Kidney (tissue), 13 donors: ENCODE measurements at regions not wholly inside any gene's neighbourhood (a gene's known extent, or its start where the extent isn't known, plus 50 kb on each side); places are given as distances from the start of the nearest gene placed in this dataset.

ENCODE experiments used
- DNase-seq, 5 donors: peaks; one replicate each; pipeline ENCODE4 v3.0.0-alpha.2; 2013 to 2020
- FAIRE-seq: peaks from 2 replicates; lab custom pipeline; 2012; peaks lifted over from hg19 to GRCh38; lab: Jason Lieb, UNC
- H3K27ac ChIP-seq, 2 donors: one replicate each; pipeline ENCODE4 v1.7.0; 2013; ENCODE audit warnings: low read depth in 2 of 2, low read length in 2 of 2, inconsistent platforms in 1 of 2
- H3K27me3 ChIP-seq: one replicate; pipeline ENCODE4 v1.7.1; 2013; ENCODE audit warnings: low read length, inconsistent platforms; ENCODE audit not compliant: control insufficient read depth, insufficient read depth
- H3K36me3 ChIP-seq, 3 donors: one replicate each; pipeline versions ENCODE4 v1.7.0 to v1.7.1; 2013; ENCODE audit warnings: low read length in 3 of 3, control low read depth in 1 of 3, inconsistent platforms in 1 of 3; ENCODE audit not compliant: insufficient read depth in 3 of 3, control insufficient read depth in 2 of 3
- H3K4me1 ChIP-seq, 3 donors: one replicate each; pipeline versions ENCODE4 v1.7.0 to v1.7.1; 2013; ENCODE audit warnings: low read length in 3 of 3, inconsistent platforms in 1 of 3, low read depth in 1 of 3; ENCODE audit not compliant: control insufficient read depth in 2 of 3, insufficient read depth in 2 of 3
- H3K4me3 ChIP-seq, 3 donors: one replicate each; pipeline versions ENCODE4 v1.7.0 to v1.8.1; 2013; ENCODE audit warnings: low read length in 3 of 3, control low read depth in 1 of 3, inconsistent platforms in 1 of 3
- H3K9ac ChIP-seq, 3 donors: one replicate each; pipeline versions ENCODE4 v1.7.0 to v1.7.1; 2013; ENCODE audit warnings: low read length in 3 of 3, control low read depth in 1 of 3, inconsistent platforms in 1 of 3
- H3K9me3 ChIP-seq, 3 donors: one replicate each; pipeline versions ENCODE4 v1.7.0 to v1.7.1; 2013; ENCODE audit warnings: low read length in 3 of 3, control low read depth in 1 of 3, inconsistent platforms in 1 of 3; ENCODE audit not compliant: control insufficient read depth in 2 of 3, insufficient read depth in 1 of 3
- intact Hi-C: fragments of 100-400 bp; cut with DNase I; formaldehyde crosslinking; loops from one replicate; pipeline ENCODE4 v1.11.1; 2022
- TF ChIP-seq, protein P1 (sequence below): IDR thresholded peaks from 3 replicates; pipeline ENCODE4 v1.5.1; 2012; ENCODE audit warnings: mild to moderate bottlenecking, moderate library complexity, borderline replicate concordance; ENCODE audit not compliant: insufficient read depth; ENCODE audit errors: extremely low read depth
- donor health status: control.
- donor health status: control.
- donor health status: control.
- donor health status: control.
- donor health status: control.
- donor health status: DM: yes; HTN: yes; CAD: no.
- donor health status: Normal renal cell carcinoma (clear cell type).

DNA sequence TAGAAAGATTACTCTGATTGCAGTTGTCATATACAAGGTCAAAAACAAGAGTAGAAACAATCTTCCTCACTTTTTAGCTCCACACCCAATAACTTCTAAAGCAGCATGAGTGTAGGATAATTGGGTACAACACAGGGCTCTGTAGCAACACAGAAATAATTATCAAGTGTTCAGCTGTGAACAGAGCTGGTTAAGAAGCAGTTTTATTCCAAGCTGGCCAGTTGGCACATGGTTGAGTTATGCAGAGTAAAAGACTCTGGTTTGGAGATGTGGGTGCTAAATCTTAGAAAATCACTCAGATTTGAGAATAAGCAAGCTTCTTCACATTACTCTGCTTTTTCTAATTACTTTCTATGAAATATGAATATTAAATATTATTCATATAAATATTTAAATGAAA, 118.5 kb downstream of the KIF2B start:
- no peak for DNase-seq
- Histone ChIP-seq H3K27me3 (no peaks in the 10 kb centered on the region), H3K4me1 (no peaks in the 10 kb centered on the region), H3K4me3 (no peak overlapping the region), H3K9ac (no peak overlapping the region), H3K27ac (no peak overlapping the region), H3K36me3 (no peaks in the 10 kb centered on the region), H3K9me3 (no peaks in the 10 kb centered on the region)
- intact Hi-C loops: no loop called here
- TF ChIP-seq, protein P1, sequence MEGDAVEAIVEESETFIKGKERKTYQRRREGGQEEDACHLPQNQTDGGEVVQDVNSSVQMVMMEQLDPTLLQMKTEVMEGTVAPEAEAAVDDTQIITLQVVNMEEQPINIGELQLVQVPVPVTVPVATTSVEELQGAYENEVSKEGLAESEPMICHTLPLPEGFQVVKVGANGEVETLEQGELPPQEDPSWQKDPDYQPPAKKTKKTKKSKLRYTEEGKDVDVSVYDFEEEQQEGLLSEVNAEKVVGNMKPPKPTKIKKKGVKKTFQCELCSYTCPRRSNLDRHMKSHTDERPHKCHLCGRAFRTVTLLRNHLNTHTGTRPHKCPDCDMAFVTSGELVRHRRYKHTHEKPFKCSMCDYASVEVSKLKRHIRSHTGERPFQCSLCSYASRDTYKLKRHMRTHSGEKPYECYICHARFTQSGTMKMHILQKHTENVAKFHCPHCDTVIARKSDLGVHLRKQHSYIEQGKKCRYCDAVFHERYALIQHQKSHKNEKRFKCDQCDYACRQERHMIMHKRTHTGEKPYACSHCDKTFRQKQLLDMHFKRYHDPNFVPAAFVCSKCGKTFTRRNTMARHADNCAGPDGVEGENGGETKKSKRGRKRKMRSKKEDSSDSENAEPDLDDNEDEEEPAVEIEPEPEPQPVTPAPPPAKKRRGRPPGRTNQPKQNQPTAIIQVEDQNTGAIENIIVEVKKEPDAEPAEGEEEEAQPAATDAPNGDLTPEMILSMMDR: no peak
- no peak for FAIRE-seq

DNA sequence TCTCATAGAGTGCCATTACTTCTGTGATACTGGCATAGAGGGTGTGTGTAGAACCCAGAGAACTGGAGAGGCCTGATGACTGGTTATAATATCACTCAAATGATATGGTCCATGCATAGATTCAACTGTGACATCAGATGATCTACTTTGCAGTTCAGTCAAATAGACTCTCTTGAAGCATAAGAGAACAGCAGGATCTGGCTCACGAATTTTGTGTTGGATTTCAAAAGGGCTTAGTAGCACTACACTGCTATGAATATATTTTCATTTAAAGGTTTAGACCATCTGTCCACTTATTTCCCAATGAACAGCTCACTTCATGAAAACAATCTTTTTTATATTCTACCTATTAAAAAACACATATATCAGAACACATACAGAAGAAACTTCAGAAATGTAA, 119.7 kb downstream of the KIF2B start:
- H3K9ac ChIP-seq: no peak overlapping the region
- TF ChIP-seq, protein P1: no peak
- no peaks in the 10 kb centered on the region for H3K36me3 ChIP-seq
- no peaks in the 10 kb centered on the region for H3K27me3 ChIP-seq
- no peaks in the 10 kb centered on the region for H3K4me1 ChIP-seq
- FAIRE-seq: no peak
- DNase-seq: no peak
- intact Hi-C loops: no loop called here
- no peak overlapping the region for H3K27ac ChIP-seq
- H3K4me3 ChIP-seq: no peak overlapping the region
- no peaks in the 10 kb centered on the region for H3K9me3 ChIP-seq

DNA sequence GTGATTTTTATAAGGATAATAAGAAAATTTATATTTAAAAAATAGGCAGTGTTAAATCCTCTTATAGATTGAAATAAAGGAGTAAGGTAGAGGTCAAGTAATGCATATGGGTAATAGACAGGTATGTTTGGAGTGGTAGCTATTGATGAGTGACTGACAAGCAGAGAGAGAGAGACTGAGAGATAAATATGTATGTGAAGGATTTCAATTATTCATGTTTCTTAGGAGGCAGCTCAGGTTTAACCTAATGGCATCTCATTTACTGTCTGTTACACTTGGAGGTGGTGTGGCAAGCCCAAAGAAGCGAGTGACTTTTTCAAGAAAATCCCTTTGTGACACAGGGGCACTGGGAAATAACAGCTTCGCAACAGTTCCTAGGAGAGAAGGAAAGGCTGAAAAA, 120.2 kb downstream of the KIF2B start:
- Histone ChIP-seq H3K9me3 (no peaks in the 10 kb centered on the region), H3K4me3 (no peak overlapping the region), H3K4me1 (no peaks in the 10 kb centered on the region), H3K27ac (no peak overlapping the region), H3K27me3 (no peaks in the 10 kb centered on the region), H3K36me3 (no peaks in the 10 kb centered on the region), H3K9ac (no peak overlapping the region)
- no peak for FAIRE-seq
- no peak for DNase-seq
- intact Hi-C loops: no loop called here
- TF ChIP-seq, protein P1: no peak

DNA sequence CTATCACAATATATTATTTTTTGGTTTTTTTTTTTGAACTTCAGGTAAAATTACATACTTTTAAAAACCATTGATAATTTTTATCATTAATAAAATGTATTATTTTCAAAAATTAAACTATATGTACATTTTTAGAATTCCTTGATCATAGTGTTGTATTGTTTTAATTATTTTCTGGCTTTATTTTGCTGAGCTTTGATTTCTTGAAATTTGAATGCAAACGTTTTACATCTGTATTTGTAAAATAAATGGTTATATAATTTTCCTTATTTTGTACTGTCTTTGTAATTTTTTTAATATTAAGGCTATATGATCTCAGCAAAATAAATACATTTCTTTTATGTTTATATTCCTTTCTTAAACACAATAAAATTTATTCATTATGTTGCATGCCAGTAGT, 125.6 kb downstream of the KIF2B start:
- FAIRE-seq: peak; percentile 86
- no peak overlapping the region for H3K9ac ChIP-seq

More for the DNA sequence above, 125.6 kb downstream of the KIF2B start:
- intact Hi-C loops: no loop called here
- Histone ChIP-seq H3K27ac (no peak overlapping the region), H3K4me3 (no peak overlapping the region), H3K4me1 (no peaks in the 10 kb centered on the region), H3K9me3 (peaks cover 0 to 2% (median 0%) of the 10 kb centered on the region in 3 donors), H3K36me3 (no peaks in the 10 kb centered on the region), H3K27me3 (no peaks in the 10 kb centered on the region)
- no peak for DNase-seq
- TF ChIP-seq, protein P1: no peak
